HepG2 (cell line): ENCODE measurements at regions not wholly inside any gene's neighbourhood (a gene's known extent, or its start where the extent isn't known, plus 50 kb on each side); places are given as distances from the start of the nearest gene placed in this dataset.

Source experiments
- ATAC-seq: fragments of 200-7000 bp; cut with Tn5 transposase; 3 replicates; pipeline ENCODE4 v1.9.1; 2020; ENCODE audit warnings: mild to moderate bottlenecking, moderate library complexity
- BruUV-seq: library from RNA; stranded (reverse); fragments of 400-500 nt; replicated peaks from 2 replicates; lab custom pipeline; 2021; lab: Mats Ljungman, UMichigan
- CTCF ChIA-PET: fragments of 300-600 bp; formaldehyde crosslinking; extraction: SDS; loops from one replicate; lab custom pipeline; 2021; ENCODE audit warnings: low total read pairs, inconsistent platforms, low intra/inter-chr PET ratio; lab: Yijun Ruan, JAX
- POLR2A ChIA-PET: fragments of 350-600 bp; sonication (Branson Sonifier 250); formaldehyde crosslinking; loops from one replicate; lab custom pipeline; 2020; ENCODE audit warnings: antibody characterized with exemption, inconsistent platforms; lab: Yijun Ruan, JAX
- DNase-seq: peaks from one replicate; pipeline ENCODE4 v3.0.0-alpha.2; 2015; ENCODE audit warnings: low spot score
- FAIRE-seq: peaks from 3 replicates; lab custom pipeline; 2011; peaks lifted over from hg19 to GRCh38; lab: Jason Lieb, UNC
- H2AFZ ChIP-seq: one replicate; pipeline ENCODE4 v1.6.1; 2011; ENCODE audit warnings: low read length, inconsistent platforms
- H3K27ac ChIP-seq: fragments of 300-600 bp; 3 replicates; pipeline ENCODE4 v1.8.0; 2011; ENCODE audit warnings: mixed run types, mild to moderate bottlenecking, mixed read lengths, low read length, inconsistent platforms; ENCODE audit not compliant: insufficient read depth; ENCODE audit errors: extremely low read length
- H3K27me3 ChIP-seq, 2 experiments: fragments of 200-600 bp in 1 of 2; 2 replicates in 1 of 2; 3 replicates in 1 of 2; pipeline versions ENCODE4 v1.6.0 to v1.8.0; 2011; ENCODE audit warnings: low read length in 2 of 2, mild to moderate bottlenecking in 2 of 2, moderate library complexity in 2 of 2, inconsistent platforms in 1 of 2; ENCODE audit not compliant: insufficient read depth in 2 of 2, control insufficient read depth in 1 of 2
- H3K36me3 ChIP-seq, 2 experiments: fragments of 200-600 bp in 1 of 2; replicated peaks in 1 of 2; 2 replicates in 1 of 2; 3 replicates in 1 of 2; pipeline versions ENCODE4 v1.5.1 to v1.8.0; 2011; ENCODE audit warnings: low read length in 2 of 2, inconsistent platforms in 1 of 2; ENCODE audit not compliant: insufficient read depth in 2 of 2, control insufficient read depth in 1 of 2
- H3K4me1 ChIP-seq: 2 replicates; pipeline ENCODE4 v1.5.1; 2012; ENCODE audit warnings: low read length, inconsistent platforms; ENCODE audit not compliant: insufficient read depth
- H3K4me2 ChIP-seq: 2 replicates; pipeline ENCODE4 v1.6.0; 2011; ENCODE audit warnings: low read depth, low read length, inconsistent platforms
- H3K4me3 ChIP-seq, 3 experiments: fragments of 200-600 bp in 1 of 3; sonication (generic), shearing (Covaris generic) in 1 of 3; replicated peaks in 1 of 3; 2 replicates each; pipeline ENCODE4 v1.5.1; 2011 to 2016; ENCODE audit warnings: low read length in 3 of 3, inconsistent platforms in 2 of 3, low read depth in 2 of 3, mild to moderate bottlenecking in 2 of 3, control low read depth in 1 of 3, mixed read lengths in 1 of 3; ENCODE audit not compliant: insufficient read depth in 1 of 3
- H3K79me2 ChIP-seq: one replicate; pipeline ENCODE4 v1.6.1; 2011; ENCODE audit warnings: low read length, inconsistent platforms; ENCODE audit not compliant: insufficient read depth
- H3K9ac ChIP-seq: 2 replicates; pipeline ENCODE4 v1.6.0; 2011; ENCODE audit warnings: mild to moderate bottlenecking, low read depth, low read length, inconsistent platforms; ENCODE audit not compliant: insufficient read depth
- H3K9me3 ChIP-seq: 2 replicates; pipeline ENCODE4 v1.5.1; 2012; ENCODE audit warnings: mild to moderate bottlenecking, low read length
- H4K20me1 ChIP-seq: 2 replicates; pipeline ENCODE4 v1.6.0; 2011; ENCODE audit warnings: inconsistent platforms, mild to moderate bottlenecking, low read length, moderate library complexity; ENCODE audit not compliant: insufficient read depth
- ATF7-NPFF ChIP-seq: sonication (generic); formaldehyde crosslinking; IDR thresholded peaks from 2 replicates; pipeline ENCODE4 v1.8.1; 2023; ENCODE audit warnings: mild to moderate bottlenecking, low read depth, missing genetic modification reagents, moderate library complexity
- DNMT3B ChIP-seq: conservative IDR thresholded peaks from 2 replicates; pipeline ENCODE4 v1.6.1; 2016; ENCODE audit warnings: missing biosample characterization, control low read depth
- GATAD2A ChIP-seq: IDR thresholded peaks from 2 replicates; pipeline ENCODE4 v1.6.1; 2016
- RAD21 ChIP-seq: fragments of 450-650 bp; formaldehyde crosslinking; IDR thresholded peaks from 2 replicates; pipeline ENCODE4 v1.5.0; 2020; ENCODE audit warnings: mild to moderate bottlenecking
- RFX5 ChIP-seq: IDR thresholded peaks from 2 replicates; pipeline ENCODE4 v1.6.1; 2011; ENCODE audit warnings: low read depth, low read length, improper control_type of control experiment
- TBX3 ChIP-seq: fragments of 450-650 bp; IDR thresholded peaks from 2 replicates; pipeline ENCODE4 v1.6.1; 2017; ENCODE audit warnings: antibody characterized with exemption, mild to moderate bottlenecking, inconsistent platforms, borderline replicate concordance
- TCF7L2 ChIP-seq: IDR thresholded peaks from 2 replicates; pipeline ENCODE4 v1.6.1; 2011; ENCODE audit warnings: mild to moderate bottlenecking, low read depth, low read length, moderate library complexity
- ZBTB14 ChIP-seq: sonication (generic); formaldehyde crosslinking; IDR thresholded peaks from 2 replicates; pipeline ENCODE4 v1.4.0; 2020; ENCODE audit warnings: missing genetic modification reagents
- ZNF33B ChIP-seq: sonication (generic); formaldehyde crosslinking; IDR thresholded peaks from 2 replicates; pipeline ENCODE4 v1.5.1; 2020; ENCODE audit warnings: mild to moderate bottlenecking, missing genetic modification reagents
- ZNF44 ChIP-seq: sonication (generic); formaldehyde crosslinking; IDR thresholded peaks from 2 replicates; pipeline ENCODE4 v1.5.1; 2020; ENCODE audit warnings: mild to moderate bottlenecking, missing genetic modification reagents
- ZNF552 ChIP-seq: sonication (generic); formaldehyde crosslinking; IDR thresholded peaks from 2 replicates; pipeline ENCODE4 v1.9.0; 2022; ENCODE audit warnings: missing genetic modification reagents, mild to moderate bottlenecking, borderline replicate concordance
- ZNF720 ChIP-seq: sonication (generic); formaldehyde crosslinking; IDR thresholded peaks from 2 replicates; pipeline ENCODE4 v1.4.0; 2020; ENCODE audit warnings: missing genetic modification reagents
- WGBS: methylation state at CpG from one replicate; pipeline ENCODE4 v1.1.6; 2017; ENCODE audit warnings: low lambda C conversion rate; 5-methylcytosine and 5-hydroxymethylcytosine counted together
- in situ Hi-C: cut with HindIII; loops from 2 replicates; pipeline ENCODE4 v1.10.0; 2017; ENCODE audit warnings: low pct_unique_long_range_greater_than_20kb; ENCODE audit not compliant: extremely low pct_ligation_motif_present
- intact Hi-C: fragments of 100-400 bp; cut with micrococcal nuclease; formaldehyde crosslinking; loops from one replicate; pipeline ENCODE4 v1.10.0; 2022; ENCODE audit not compliant: unreplicated experiment
- TF ChIP-seq, protein P1 (sequence below): sonication (generic); formaldehyde crosslinking; IDR thresholded peaks from 2 replicates; pipeline ENCODE4 v1.9.0; 2021; ENCODE audit warnings: missing genetic modification reagents, borderline replicate concordance
- TF ChIP-seq, protein P2 (sequence below), 2 experiments: sonication (generic) in 1 of 2; formaldehyde crosslinking in 1 of 2; IDR thresholded peaks; 2 replicates each; pipeline versions ENCODE4 v1.5.1 to v1.6.1; 2011 to 2020; ENCODE audit warnings: borderline replicate concordance in 1 of 2, low read depth in 1 of 2, low read length in 1 of 2, mild to moderate bottlenecking in 1 of 2, missing genetic modification reagents in 1 of 2, moderate library complexity in 1 of 2

DNA sequence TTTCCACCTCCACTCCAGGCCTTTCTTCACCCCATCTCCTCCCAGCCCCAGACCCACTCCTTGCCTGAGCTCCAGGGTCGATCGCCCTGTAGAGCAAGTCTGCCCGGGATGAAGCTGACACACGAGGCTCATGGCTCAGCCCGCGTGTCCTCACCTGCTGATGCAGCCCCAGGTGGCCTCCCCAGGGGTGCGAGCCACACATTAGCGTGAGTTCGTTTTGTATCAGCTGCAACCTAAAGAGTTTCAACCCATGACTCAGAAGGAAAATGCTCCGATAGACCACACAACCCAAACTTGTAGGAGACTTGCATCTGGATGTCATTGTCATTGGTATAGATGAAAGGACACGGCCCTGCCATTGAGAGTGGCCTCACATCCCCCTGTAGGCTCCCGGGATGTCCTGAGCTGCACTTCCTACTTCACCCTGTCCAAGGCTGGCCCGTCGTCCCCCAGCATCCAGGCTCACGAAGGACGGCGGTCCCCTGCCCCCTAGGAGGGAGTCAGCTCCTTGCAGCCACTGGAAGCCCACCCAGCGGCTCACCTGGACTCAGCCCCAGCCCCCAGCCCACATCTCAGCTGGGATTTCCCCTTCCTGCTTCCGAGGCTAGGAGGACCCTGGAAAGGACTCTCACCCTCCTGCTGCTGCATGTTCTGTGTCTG is 97.7 kb downstream of the HTR5A start (continued):
- TF ChIP-seq DNMT3B (CRISPR knock-in tag) (no peak), TBX3 (no peak), GATAD2A (CRISPR knock-in tag) (no peak), TCF7L2 (no peak), ZNF44 (no peak)
- TF ChIP-seq, protein P1, sequence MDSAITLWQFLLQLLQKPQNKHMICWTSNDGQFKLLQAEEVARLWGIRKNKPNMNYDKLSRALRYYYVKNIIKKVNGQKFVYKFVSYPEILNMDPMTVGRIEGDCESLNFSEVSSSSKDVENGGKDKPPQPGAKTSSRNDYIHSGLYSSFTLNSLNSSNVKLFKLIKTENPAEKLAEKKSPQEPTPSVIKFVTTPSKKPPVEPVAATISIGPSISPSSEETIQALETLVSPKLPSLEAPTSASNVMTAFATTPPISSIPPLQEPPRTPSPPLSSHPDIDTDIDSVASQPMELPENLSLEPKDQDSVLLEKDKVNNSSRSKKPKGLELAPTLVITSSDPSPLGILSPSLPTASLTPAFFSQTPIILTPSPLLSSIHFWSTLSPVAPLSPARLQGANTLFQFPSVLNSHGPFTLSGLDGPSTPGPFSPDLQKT, result no peak

GRCh38 chr7:155168597-155169480 is 98.7 kb downstream of the HTR5A start:
- Histone ChIP-seq H3K36me3 (no peaks in the 10 kb centered on the region), H3K9ac (no peak overlapping the region), H3K79me2 (no peaks in the 10 kb centered on the region), H3K27me3 (peaks cover 3 to 61% of the 10 kb centered on the region in 2 experiments; a peak in 4 of 5 replicates), H3K4me3 (no peak overlapping the region), H4K20me1 (peaks cover 2% of the 10 kb centered on the region; the same call in 1 of the 2 replicates), H3K9me3 (no peaks in the 10 kb centered on the region), H3K4me2 (no peak overlapping the region), H3K27ac (no peak overlapping the region), H3K4me1 (no peaks in the 10 kb centered on the region), H2AFZ (no peak overlapping the region)
- intact Hi-C loops, result no loop called here
- no peak for FAIRE-seq
- no peak; the same call in 2 of the 3 replicates for ATAC-seq
- ChIA-PET POLR2A (no interaction called here), CTCF (no interaction called here)
- in situ Hi-C loops, result no loop called here
- DNase-seq, result no peak
- WGBS, result 3% methylated on average over 10 of the region's 14 CpGs
- no TSS peak for BruUV-seq
- TF ChIP-seq, protein P2, sequence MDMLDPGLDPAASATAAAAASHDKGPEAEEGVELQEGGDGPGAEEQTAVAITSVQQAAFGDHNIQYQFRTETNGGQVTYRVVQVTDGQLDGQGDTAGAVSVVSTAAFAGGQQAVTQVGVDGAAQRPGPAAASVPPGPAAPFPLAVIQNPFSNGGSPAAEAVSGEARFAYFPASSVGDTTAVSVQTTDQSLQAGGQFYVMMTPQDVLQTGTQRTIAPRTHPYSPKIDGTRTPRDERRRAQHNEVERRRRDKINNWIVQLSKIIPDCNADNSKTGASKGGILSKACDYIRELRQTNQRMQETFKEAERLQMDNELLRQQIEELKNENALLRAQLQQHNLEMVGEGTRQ (IDR thresholded peaks at IDR 0.05; ENCODE audit: low read depth, low read length), result no peak
- TF ChIP-seq, protein P2 (CRISPR knock-in tag; IDR thresholded peaks at IDR 0.05; ENCODE audit: borderline replicate concordance), result no peak
- no peak for TF ChIP-seq RFX5
- no peak for TF ChIP-seq ZBTB14
- no peak for TF ChIP-seq ATF7-NPFF (CRISPR knock-in tag)
- no peak for TF ChIP-seq ZNF552 (CRISPR knock-in tag)
- TF ChIP-seq ZNF720 (CRISPR knock-in tag), result no peak
- no peak for TF ChIP-seq ZNF33B (CRISPR knock-in tag)
- no peak for TF ChIP-seq RAD21 (CRISPR knock-in tag)
